ENCODE measurements at regions not wholly inside any gene's neighbourhood (a gene's known extent, or its start where the extent isn't known, plus 50 kb on each side); places are given as distances from the start of the nearest gene placed in this dataset.

- no peak for DNase-seq
Observed at GRCh38 chr13:64850017-64850416, 2380.1 kb downstream of the PCDH9 start.

- no peak for DNase-seq
Observed at GRCh38 chr13:64849196-64849595, 2380.9 kb downstream of the PCDH9 start.

GRCh38 chr13:64847767-64848166, 2382.4 kb downstream of the PCDH9 start:
- DNase-seq = no peak

- no peak for DNase-seq
Observed at GRCh38 chr13:64845110-64845509, 2385.0 kb downstream of the PCDH9 start.

DNA sequence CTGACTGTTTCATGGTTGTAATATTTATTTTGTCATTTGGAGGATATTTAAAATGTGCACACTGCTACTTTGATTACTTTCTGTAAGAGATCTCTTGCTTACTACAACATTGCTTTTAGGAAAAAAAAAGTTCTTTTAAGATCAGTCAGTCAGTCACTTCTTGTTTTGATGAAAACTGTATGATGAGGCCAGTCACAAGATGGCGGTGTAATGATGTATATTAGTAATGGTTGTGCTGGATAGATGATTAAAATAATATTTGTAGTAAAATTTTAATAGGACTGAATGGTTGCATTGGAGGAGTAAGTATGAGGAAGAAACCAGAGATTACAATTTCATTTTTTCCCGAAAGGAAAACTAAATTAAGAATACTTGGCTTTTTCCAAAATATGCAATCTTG, 2411.1 kb downstream of the PCDH9 start:
- DNase-seq = no peak

- no peak for DNase-seq
Observed at GRCh38 chr13:64817691-64818090, 2412.4 kb downstream of the PCDH9 start.

DNA sequence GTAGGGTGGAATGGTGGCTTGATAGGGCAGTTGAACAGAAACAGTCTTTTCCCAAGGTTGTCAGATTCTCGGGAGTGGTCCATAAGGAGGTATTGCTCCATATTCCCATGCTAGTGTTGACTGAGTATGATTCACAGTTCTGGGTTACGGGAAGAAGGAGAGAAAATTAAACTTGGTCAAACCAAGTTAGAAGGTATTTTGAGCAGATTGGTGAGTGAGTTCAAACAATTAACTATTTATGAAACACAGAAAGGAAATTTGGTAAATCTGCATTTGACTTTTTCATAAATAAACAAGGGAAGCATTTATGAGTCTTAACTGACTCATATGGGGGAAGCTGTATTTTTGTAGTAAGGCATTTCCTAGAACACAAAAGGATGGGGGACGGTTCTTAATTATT, 2419.4 kb downstream of the PCDH9 start:
- DNase-seq = no peak

DNA sequence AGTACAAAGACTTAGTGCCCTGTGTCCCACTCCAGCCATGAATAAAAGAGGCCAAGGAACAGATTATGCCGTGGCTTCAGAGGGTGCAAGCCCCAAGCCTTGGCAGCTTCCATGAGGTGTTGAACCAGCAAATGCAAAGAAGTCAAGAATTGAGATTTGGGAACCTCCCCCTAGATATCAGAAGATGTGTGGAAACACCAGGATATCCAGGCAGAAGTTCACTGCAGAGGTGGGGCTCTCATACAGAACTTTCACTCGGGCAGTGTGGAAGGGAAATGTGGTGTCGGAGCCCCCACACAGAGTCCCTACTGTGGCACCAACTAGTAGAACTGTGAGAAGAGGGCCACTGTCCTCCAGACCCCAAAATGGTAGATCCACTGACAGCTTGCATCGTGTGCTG, 2421.4 kb downstream of the PCDH9 start:
- no peak for DNase-seq

DNA sequence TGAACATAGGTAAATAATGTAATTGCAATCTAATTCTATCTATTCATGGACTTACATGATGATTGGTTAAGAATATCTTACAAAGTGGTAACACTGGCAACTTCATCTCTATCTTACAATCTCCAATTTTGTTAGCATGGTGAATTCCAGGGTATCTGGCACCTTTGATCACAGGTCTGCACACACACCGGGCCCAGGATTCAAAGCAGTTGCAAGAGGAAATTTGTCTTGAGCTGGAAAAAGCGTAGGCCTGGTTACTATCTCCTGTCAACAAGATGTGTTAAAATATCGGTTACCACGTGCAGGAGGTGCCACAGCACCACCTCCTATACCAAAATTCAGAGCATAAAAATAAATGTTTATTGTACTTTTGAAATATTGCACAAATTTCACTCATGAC, 2428.4 kb downstream of the PCDH9 start:
- no peak for DNase-seq

- no peak for DNase-seq
Observed at GRCh38 chr13:64798422-64798821, 2431.7 kb downstream of the PCDH9 start.

DNA sequence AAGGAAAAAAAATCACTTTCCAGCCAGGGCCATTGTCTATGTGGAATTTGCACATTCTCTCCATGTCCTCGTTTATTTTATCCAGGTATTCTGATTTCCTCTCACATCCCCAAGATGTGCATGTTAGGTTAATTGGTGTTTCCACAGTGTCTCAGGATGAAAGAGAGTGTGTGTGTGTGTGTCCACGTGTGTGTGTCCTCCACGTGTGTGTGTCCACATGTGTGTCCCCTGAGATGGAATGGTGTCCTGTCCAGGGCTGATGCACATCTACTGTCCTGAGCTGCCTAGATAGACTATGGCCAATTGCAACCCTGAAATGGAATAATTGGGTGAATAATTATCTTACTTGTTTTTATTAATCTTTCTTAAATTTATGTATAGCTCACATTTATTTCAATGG, 2436.5 kb downstream of the PCDH9 start:
- no peak for DNase-seq

DNA sequence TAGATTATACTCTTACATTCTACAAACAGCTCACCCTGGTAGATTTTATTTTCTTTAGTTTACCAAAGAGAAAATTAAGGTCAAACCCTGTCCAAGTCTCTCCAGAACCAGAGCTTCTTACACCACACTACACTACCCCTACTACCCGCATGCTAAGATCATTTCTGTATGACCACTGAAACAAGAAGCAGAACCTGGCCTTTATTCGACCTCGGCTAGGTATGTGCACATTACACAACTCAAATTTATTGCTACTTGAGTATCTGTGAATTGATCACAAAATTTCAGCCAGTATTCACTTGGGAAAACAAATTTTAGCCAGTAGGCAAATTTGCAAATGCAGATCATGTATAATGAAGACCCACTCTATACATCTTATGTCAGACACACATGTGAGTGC, 2437.0 kb downstream of the PCDH9 start:
- DNase-seq = no peak

DNA sequence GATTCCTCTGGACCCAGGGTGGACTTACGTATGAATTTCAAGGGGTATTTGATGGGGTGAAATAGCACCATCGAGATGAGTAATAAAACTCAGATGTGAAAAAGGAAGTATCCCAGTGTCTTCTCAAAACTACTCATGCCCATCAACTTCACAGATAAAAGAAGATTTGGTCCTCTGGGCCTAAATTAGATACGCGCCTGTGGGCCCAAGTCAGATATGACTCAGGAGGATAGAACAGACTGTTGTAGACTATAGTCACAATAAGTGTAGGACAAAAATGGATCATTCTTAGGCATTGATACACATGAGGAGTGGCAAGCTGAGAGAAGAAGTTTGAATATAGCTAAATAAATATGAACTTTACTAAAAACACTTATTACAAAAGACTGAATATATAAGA, 2438.8 kb downstream of the PCDH9 start:
- DNase-seq = no peak

- DNase-seq = no peak
Observed at GRCh38 chr13:64782466-64782865, 2447.7 kb downstream of the PCDH9 start.

- DNase-seq = no peak
Observed at GRCh38 chr13:64778002-64778401, 2452.1 kb downstream of the PCDH9 start.

GRCh38 chr13:64774915-64775314, 2455.2 kb downstream of the PCDH9 start:
- DNase-seq = no peak

- DNase-seq = no peak
Observed at GRCh38 chr13:64770743-64771142, 2459.4 kb downstream of the PCDH9 start.

DNA sequence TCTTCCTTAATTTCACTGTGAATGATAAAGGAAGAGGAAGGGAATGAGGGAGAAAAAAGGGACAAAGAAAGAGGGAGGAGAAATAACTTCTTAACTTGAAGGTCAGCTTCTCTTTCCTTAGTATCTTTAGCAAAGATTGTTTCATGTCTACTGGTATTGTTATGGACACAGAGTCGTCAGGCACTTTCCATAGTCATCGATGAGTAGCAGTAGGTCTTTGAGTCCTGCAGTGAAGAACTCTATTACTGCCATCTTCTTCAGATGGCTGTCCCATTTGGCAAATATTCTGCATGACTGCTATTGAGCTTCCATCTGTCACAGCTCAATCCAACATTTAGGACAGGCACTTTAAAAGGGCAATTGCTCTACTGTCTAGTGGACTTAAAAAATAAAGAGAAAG, 2463.1 kb downstream of the PCDH9 start:
- DNase-seq = no peak

DNA sequence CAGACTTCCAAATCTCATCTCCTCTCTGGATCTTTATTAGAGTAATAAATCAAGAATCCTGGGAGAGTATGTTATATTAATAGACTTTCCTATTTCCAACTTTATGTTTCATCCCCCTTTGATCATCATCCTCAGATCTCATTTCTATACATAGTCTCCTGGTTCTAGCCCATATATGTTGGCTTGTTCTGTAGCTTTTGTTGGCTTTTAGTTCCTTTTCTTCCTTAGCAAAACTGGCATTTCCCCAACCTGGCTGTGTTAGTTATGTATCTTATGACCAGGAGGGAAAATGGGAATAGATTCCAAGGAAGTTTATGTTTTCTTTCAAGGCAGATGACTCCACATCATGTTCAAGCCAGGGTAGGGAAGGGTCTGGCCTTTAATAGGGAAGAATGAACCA, 2464.5 kb downstream of the PCDH9 start:
- no peak for DNase-seq

DNA sequence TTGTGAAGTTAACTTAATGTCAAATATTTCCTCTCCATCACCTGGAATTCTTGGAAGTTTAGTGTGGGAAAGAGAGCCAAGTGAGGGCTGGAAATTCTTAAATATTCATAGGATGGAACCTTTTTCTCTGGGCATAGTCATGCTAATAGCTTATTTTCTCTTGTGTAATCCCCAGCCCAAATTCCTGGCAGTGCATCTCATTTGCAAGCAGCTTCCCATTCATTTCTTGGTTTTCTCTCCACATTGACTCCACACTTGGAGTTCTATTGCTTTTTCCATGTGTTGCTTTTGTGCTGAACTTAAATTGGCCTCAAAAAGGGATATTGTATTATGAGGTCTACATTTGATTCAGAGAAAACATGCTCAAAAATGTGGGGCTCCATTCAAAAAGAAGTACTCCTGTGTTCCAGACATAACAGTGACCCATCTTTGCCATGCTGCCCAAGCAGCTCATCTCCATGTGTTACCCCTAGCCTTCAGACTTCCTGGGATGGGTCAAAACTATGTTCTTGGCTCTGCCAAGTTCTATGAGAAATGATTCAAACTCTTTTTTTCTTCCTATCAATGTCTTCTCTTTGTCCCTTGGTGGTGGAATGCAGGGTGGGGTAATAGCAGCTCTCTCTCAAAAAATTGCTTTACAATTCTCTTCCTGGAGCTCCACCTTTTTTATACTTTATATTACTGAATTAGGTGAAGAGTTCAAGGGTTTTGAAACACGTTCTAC, 2471.5 kb downstream of the PCDH9 start:
- no peak for DNase-seq

GRCh38 chr13:64756621-64757020, 2473.5 kb downstream of the PCDH9 start:
- no peak for DNase-seq

DNA sequence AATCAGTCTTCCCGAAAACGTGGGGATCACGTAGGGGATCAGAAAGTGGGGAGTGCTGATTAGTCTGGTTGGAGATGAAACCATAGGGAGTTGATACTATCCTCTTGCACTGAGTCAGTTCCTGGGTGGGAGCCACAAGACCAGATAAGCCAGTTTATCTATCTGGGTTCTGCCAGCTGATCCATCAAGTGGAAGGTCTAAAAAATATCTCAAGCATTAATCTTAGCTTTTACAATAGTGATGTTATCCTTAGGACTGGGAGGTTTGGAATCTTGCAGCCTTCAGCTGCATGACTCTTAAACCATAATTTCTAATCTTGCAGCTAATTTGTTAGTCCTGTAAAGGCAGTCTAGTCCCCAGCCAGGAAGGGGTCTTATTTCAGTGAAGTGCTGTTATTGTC, 2474.2 kb downstream of the PCDH9 start:
- DNase-seq = no peak

GRCh38 chr13:64753233-64754000, 2476.7 kb downstream of the PCDH9 start:
- no peak for DNase-seq

DNA sequence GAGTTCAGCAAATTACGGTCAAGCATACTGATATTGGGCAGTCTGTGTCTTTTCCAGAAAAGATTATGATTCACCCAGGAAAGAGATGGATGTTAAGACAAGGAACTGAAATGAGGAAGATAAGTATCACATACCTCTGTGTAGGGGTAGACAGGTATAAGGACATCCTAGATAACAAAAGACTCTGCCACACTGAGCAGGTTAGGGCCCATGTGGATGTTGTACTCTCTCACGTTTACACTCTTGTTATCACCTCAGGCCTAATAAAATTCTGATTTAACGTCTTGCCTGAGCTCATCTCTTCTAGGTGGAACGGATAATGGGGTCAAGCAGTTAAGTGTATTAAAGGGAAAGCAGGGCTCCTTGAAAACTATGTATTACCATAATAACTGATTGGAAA, 2480.8 kb downstream of the PCDH9 start:
- no peak for DNase-seq

DNA sequence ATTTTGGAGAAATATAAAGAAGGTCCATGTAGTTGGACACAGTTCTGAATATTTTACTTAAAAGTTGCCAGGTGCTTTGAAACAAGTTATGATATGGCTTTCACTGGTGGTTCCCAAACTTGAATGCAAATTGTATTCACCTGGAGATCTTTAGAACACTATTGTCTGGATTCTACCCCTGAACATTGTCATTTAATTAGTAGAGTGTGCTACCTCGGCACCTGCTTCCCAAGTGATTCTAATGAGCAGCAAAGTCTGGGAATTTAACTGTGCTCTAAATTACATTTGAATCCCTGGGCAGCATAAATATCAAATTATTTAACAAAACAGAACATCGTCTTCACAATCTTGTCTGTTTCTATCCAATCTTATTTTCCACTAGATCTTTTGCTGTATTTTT, 2483.3 kb downstream of the PCDH9 start:
- no peak for DNase-seq

All from stimulated activated CD4-positive, alpha-beta T cell treated with anti-CD3 and anti-CD28 coated beads, Interleukin-4, amount 100 ng/mL, for 24 hours (primary cell).